ENCODE measurements at regions not wholly inside any gene's neighbourhood (a gene's known extent, or its start where the extent isn't known, plus 50 kb on each side); places are given as distances from the start of the nearest gene placed in this dataset.

DNA sequence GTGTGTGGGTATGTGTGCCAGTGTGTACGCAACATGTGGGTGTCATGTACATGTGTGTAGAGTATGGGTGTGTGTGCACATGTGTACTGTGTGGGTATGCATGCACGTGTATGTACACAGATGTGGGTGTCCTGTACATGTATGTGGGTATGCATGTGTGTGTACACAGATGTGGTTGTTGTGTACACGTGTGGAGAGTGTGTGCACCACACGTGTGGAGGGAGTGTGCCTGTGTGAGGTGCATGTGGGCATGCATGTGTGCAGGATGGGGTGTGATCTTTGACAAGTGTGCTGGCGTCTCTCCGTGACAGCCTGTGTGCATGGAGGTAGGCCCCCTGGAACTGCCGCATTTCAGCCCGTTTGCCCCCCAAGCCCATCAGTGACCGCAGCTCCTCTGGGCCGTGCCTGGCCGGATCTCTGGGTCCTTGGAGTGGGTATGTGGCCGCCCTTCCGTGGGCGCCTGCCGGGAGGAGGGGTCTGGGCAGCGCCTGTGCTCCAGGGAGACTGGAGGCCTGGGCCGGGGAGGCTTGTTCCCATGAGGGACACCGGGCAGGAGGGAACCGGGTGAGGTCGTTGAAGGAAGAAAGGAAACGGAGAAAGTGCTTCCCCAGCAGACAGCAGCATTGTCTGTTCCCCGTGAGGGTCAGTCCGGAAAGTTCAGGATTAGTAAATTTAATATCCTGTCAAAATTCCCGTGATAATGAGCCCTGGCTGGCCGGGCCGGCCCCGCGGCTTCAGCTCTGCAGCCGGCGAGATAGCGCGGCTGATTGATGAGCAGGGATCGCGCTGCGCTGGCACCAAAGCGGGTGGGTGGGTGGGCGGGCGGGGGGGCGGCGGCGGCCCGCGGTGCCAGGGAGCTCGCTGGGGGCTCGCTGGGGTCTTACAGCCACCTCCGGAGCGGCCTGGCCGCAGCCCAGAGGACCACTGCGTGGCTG, 91.1 kb upstream of the SOX1 start:
- H3K27me3 ChIP-seq (ENCODE audit: insufficient read depth, low read length): peaks cover 30% of the 10 kb centered on the region
- no peak overlapping the region for H3K27ac ChIP-seq (ENCODE audit: low read depth, low read length)
- peaks cover 18% of the 10 kb centered on the region for H3K4me1 ChIP-seq (ENCODE audit: insufficient read depth, low read length)
- H3K9ac ChIP-seq (ENCODE audit: low read depth, low read length): no peak overlapping the region
- WGBS: 95% methylated on average over 48 of the region's 49 CpGs
- no peaks in the 10 kb centered on the region for H3K9me3 ChIP-seq (ENCODE audit: insufficient read depth, low read depth, low read length)
- H3K36me3 ChIP-seq (ENCODE audit: insufficient read depth, low read length): no peaks in the 10 kb centered on the region
- H3K4me3 ChIP-seq (ENCODE audit: low read length): no peak overlapping the region

DNA sequence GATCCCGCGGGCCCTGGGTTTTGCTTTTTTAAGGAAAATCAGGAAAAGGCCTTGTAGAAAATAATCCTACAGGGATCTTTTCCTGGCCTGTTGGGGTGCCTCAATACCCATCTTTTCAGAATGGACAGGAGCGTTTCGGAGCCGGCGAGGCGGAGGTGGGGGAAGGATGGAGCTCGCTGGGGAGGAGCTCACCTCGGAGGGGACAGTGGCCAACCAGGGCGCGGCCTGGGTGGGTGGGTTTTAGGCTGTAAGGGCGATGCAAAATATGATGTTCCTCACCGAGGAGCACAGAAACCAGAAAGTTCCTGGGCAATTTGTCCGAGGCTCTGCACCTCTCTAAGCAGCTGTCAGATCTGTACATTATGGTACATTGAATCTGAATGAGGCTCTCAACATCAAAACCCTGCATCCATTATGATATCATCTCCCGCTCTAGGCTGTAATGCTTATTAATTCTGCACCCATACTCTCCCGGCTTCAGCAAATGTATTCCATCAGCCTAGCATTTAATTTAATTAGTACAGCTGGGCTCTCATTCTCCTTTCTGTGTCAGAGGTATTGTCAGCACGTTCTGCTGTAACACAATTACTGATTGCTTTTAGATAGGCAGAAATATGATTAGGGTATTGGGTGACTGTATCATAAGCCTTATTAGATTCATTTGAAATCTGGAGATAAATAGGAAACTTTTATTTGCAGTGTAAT, 90.3 kb upstream of the SOX1 start:
- Histone ChIP-seq H3K27me3 (ENCODE audit: insufficient read depth, low read length) (peaks cover 28% of the 10 kb centered on the region), H3K9ac (ENCODE audit: low read depth, low read length) (no peak overlapping the region)
- WGBS: 94% methylated on average over 17 of the region's 17 CpGs

DNA sequence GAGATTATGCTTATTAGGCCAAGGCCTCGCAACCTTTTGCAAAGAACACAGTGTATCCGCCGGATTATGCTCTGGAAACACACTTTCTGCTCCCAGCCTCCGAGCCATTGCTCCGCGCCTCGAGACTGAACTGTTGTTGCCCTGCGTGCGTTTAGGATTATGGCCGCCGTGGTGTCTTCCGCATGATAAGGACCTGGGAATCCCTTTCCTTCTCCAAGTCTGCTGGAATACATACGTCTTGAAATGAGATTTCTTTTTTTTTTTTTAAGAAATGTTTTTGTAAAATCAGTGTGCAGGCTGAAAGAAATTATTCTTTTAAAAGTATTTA, 89.8 kb upstream of the SOX1 start:
- H3K27me3 ChIP-seq (ENCODE audit: insufficient read depth, low read length): peaks cover 22% of the 10 kb centered on the region
- no peak overlapping the region for H3K4me3 ChIP-seq (ENCODE audit: low read length)
- H3K9me3 ChIP-seq (ENCODE audit: insufficient read depth, low read depth, low read length): no peaks in the 10 kb centered on the region
- WGBS: 95% methylated on average over 13 of the region's 13 CpGs
- no peaks in the 10 kb centered on the region for H3K36me3 ChIP-seq (ENCODE audit: insufficient read depth, low read length)
- H3K4me1 ChIP-seq (ENCODE audit: insufficient read depth, low read length): peaks cover 15% of the 10 kb centered on the region
- no peak overlapping the region for H3K27ac ChIP-seq (ENCODE audit: low read depth, low read length)
- H3K9ac ChIP-seq (ENCODE audit: low read depth, low read length): no peak overlapping the region

More for the DNA sequence above, 90.3 kb upstream of the SOX1 start:
- Histone ChIP-seq H3K4me3 (ENCODE audit: low read length) (no peak overlapping the region), H3K9me3 (ENCODE audit: insufficient read depth, low read depth, low read length) (no peaks in the 10 kb centered on the region), H3K36me3 (ENCODE audit: insufficient read depth, low read length) (no peaks in the 10 kb centered on the region), H3K27ac (ENCODE audit: low read depth, low read length) (no peak overlapping the region), H3K4me1 (ENCODE audit: insufficient read depth, low read length) (peaks cover 18% of the 10 kb centered on the region)

DNA sequence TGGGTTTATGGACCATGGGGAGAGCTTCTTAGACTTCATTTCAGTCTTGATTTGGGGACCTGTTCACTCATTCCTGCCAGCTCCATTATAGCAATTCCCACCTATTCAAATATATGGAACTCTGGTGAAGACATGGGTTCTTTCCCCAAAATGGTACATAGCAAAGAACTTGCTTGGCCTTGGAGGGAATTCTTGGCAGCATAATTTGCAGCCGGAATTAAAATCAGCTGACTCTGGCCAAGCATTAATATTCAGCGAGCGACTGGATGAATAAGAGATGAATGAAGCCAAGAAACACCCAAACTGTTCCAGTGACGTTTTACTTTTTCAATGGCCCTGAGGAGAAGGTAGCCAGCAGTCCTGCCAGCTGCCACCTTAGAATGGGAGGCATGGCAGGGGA, 88.4 kb upstream of the SOX1 start:
- H3K27ac ChIP-seq (ENCODE audit: low read depth, low read length): no peak overlapping the region
- WGBS: 71% methylated on average over 4 of the region's 4 CpGs
- peaks cover 8% of the 10 kb centered on the region for H3K27me3 ChIP-seq (ENCODE audit: insufficient read depth, low read length)
- no peaks in the 10 kb centered on the region for H3K9me3 ChIP-seq (ENCODE audit: insufficient read depth, low read depth, low read length)
- H3K9ac ChIP-seq (ENCODE audit: low read depth, low read length): no peak overlapping the region
- no peak overlapping the region for H3K4me3 ChIP-seq (ENCODE audit: low read length)
- no peaks in the 10 kb centered on the region for H3K36me3 ChIP-seq (ENCODE audit: insufficient read depth, low read length)
- peaks cover 6% of the 10 kb centered on the region; the same call in 1 of the 2 replicates for H3K4me1 ChIP-seq (ENCODE audit: insufficient read depth, low read length)

DNA sequence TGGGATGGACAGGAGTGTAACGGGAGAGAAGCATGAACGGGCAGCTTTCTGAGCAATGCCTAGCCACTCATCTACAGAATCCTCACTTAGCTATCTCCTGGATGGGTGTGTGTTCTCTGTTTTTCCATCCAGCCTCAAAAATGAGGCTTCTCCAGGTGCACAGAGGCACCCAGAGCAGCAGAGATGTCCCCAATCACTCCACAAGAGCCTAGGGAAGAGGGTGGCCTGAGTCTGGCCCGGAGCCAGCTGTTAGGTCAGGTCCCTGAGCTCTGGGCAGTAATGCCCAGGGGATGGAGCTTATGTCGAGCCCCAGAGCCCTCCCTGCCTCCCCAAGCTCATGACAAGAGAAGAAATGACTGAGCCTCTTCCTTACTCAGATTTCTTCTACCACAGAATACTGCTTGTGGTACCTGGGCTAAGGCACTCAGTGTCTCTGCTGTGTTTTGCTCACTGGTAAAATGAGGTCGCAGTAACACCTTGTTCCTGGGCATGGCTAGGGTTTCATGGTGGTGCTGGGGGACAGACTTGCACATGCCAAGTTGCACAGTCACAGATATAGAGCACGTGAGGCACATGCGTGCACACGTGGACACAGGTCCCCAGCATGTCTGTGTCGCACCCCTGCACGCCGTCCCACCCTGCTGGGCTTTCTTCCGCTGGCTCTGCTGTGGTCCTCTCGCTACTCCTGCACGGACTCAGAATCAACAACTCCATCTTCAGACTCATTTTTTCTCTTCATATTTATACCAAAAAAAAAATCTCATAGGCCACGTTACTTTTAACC, 86.6 kb upstream of the SOX1 start:
- Histone ChIP-seq H3K27ac (ENCODE audit: low read depth, low read length) (no peak overlapping the region), H3K36me3 (ENCODE audit: insufficient read depth, low read length) (no peaks in the 10 kb centered on the region), H3K9ac (ENCODE audit: low read depth, low read length) (no peak overlapping the region), H3K27me3 (ENCODE audit: insufficient read depth, low read length) (no peaks in the 10 kb centered on the region), H3K9me3 (ENCODE audit: insufficient read depth, low read depth, low read length) (0 out of 2 replicates have a peak, but pooled peaks cover 5% of the 10 kb centered on the region), H3K4me3 (ENCODE audit: low read length) (no peak overlapping the region), H3K4me1 (ENCODE audit: insufficient read depth, low read length) (no peaks in the 10 kb centered on the region)
- WGBS: 93% methylated on average over 15 of the region's 15 CpGs

DNA sequence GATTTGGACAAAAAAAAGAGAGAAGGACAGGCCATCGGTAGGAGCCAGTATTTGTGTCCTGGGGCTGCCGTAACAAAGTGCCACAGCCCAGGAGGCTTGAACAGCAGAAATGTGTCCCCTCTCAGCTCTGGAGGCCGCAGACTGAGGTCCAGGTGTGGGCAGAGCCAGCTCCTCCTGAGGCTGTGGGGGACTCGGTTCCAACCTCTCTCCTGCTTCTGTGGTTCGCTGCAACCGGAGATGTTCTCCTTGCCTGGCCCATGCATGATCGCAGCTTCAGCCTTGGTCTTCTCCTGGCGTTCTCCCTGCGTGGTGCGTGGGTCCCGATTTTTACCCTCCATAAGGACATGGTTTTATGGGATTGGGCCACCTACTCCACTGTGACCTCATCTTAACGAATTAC, 85.9 kb upstream of the SOX1 start:
- Histone ChIP-seq H3K27ac (ENCODE audit: low read depth, low read length) (no peak overlapping the region), H3K9me3 (ENCODE audit: insufficient read depth, low read depth, low read length) (0 out of 2 replicates have a peak, but pooled peaks cover 5% of the 10 kb centered on the region), H3K36me3 (ENCODE audit: insufficient read depth, low read length) (no peaks in the 10 kb centered on the region), H3K9ac (ENCODE audit: low read depth, low read length) (no peak overlapping the region), H3K4me1 (ENCODE audit: insufficient read depth, low read length) (no peaks in the 10 kb centered on the region), H3K27me3 (ENCODE audit: insufficient read depth, low read length) (no peaks in the 10 kb centered on the region), H3K4me3 (ENCODE audit: low read length) (no peak overlapping the region)
- 94% methylated on average over 12 of the region's 12 CpGs for WGBS

DNA sequence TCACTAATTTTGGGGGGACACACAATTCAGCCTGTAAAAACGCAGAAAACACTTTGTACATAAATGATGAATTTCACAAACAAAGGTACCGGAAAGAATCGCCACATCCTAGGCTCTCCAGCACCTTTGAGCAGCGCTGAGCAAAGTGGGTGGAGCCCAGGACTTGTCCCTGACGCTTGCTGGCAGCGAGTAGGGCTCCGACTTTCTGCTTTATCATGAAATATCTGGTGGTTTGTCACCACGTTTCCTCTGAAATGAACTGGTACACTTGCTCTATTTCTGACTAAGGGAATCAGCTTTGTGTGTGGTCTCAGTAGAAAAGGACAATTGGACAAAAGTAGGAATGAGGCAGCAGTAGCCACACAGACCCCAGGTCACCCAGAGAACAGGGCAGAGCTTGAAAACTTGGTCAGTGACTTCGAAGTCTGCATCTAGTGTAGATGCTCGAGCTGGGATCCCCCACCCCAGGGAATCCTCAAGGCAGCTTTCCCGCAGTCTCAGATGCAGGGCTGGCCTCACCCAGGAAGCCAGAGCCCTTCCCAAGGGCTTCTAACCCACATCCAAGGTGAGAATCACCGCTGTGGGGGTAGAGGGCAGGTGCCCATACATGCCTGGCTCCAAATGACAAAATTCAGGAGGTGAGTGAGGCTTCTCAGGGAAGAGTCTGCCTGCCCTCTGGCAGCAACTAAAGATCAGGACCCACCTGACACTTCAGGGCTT, 85.3 kb upstream of the SOX1 start:
- Histone ChIP-seq H3K4me3 (ENCODE audit: low read length) (no peak overlapping the region), H3K9ac (ENCODE audit: low read depth, low read length) (no peak overlapping the region), H3K4me1 (ENCODE audit: insufficient read depth, low read length) (no peaks in the 10 kb centered on the region), H3K9me3 (ENCODE audit: insufficient read depth, low read depth, low read length) (0 out of 2 replicates have a peak, but pooled peaks cover 5% of the 10 kb centered on the region), H3K27ac (ENCODE audit: low read depth, low read length) (no peak overlapping the region), H3K27me3 (ENCODE audit: insufficient read depth, low read length) (no peaks in the 10 kb centered on the region), H3K36me3 (ENCODE audit: insufficient read depth, low read length) (no peaks in the 10 kb centered on the region)
- WGBS: 87% methylated on average over 12 of the region's 12 CpGs

DNA sequence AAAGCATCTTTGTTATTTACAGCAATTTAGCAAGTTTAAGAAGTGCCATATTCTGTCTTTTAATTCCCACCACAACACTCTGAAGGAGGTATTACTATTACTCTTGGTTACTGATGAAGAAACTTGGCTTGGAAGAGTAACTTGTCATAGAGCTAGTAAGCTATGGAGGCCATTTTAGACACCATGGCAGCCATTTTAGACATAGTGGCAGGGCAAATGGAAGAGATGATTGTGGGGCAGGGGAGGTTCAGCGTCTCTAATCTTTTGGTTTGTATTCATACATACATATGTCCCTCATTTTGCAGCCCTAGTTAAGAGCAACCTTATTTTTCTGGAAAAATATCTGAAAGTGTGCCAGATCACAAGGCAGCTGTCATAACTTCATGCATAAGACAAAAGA, 82.6 kb upstream of the SOX1 start:
- no CpG with 5 or more reads among the region's 1 CpG for whole genome bisulfite sequencing
- H3K9me3 ChIP-seq (ENCODE audit: insufficient read depth, low read depth, low read length): peaks cover 8% of the 10 kb centered on the region; the same call in 1 of the 2 replicates
- no peak overlapping the region for H3K9ac ChIP-seq (ENCODE audit: low read depth, low read length)

DNA sequence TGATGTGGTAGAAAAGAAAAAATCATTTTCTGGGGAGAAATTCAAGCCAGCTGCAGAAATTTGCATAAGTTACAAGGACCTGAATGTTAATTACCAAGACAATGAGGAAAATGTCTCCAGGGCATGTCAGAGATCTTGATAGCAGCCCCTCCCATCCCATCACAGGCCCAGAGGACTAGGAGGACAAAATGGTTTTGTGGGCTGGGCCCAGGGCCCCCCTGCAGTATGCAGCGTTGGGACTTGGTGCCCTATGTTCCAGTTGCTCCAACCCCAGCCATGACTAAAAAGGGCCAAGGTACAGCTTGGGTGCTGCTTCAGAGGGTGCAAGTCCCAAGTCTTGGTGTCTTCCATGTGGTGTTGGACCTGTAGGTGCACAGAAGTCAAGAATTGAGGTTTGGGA, 76.6 kb upstream of the SOX1 start:
- Histone ChIP-seq H3K9ac (ENCODE audit: low read depth, low read length) (no peak overlapping the region), H3K27me3 (ENCODE audit: insufficient read depth, low read length) (peaks cover 19% of the 10 kb centered on the region), H3K4me3 (ENCODE audit: low read length) (no peak overlapping the region; the same call in 1 of the 2 replicates), H3K4me1 (ENCODE audit: insufficient read depth, low read length) (no peaks in the 10 kb centered on the region), H3K27ac (ENCODE audit: low read depth, low read length) (no peak overlapping the region), H3K36me3 (ENCODE audit: insufficient read depth, low read length) (no peaks in the 10 kb centered on the region), H3K9me3 (ENCODE audit: insufficient read depth, low read depth, low read length) (peaks cover 33% of the 10 kb centered on the region)
- WGBS: 84% methylated on average over 1 of the region's 1 CpG

More for the DNA sequence above, 82.6 kb upstream of the SOX1 start:
- H3K36me3 ChIP-seq (ENCODE audit: insufficient read depth, low read length): no peaks in the 10 kb centered on the region
- H3K27ac ChIP-seq (ENCODE audit: low read depth, low read length): no peak overlapping the region
- no peaks in the 10 kb centered on the region for H3K27me3 ChIP-seq (ENCODE audit: insufficient read depth, low read length)
- H3K4me3 ChIP-seq (ENCODE audit: low read length): no peak overlapping the region
- H3K4me1 ChIP-seq (ENCODE audit: insufficient read depth, low read length): no peaks in the 10 kb centered on the region

DNA sequence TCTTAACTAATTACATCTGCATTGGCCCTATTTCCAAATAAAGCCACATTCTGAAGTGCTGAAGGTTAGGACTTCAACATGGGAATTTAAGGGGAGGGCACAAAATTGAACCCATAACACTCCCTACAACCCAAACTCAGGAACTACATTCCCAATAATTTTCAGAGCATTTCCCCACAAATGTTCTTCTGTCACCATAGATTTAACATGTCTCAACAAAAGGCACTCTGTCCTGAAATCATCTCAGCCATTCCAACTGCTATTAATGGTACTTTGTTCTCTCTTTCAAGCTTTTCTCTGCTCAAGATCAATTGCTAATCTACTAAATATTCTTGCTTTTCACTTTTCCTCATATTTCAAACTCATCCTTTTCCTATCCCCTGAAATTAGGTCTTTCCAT, 74.0 kb upstream of the SOX1 start:
- no peak overlapping the region for H3K27ac ChIP-seq (ENCODE audit: low read depth, low read length)
- H3K9me3 ChIP-seq (ENCODE audit: insufficient read depth, low read depth, low read length): peaks cover 33% of the 10 kb centered on the region
- H3K27me3 ChIP-seq (ENCODE audit: insufficient read depth, low read length): peaks cover 43% of the 10 kb centered on the region
- no peaks in the 10 kb centered on the region for H3K4me1 ChIP-seq (ENCODE audit: insufficient read depth, low read length)
- no peak overlapping the region for H3K9ac ChIP-seq (ENCODE audit: low read depth, low read length)
- no peak overlapping the region for H3K4me3 ChIP-seq (ENCODE audit: low read length)
- H3K36me3 ChIP-seq (ENCODE audit: insufficient read depth, low read length): no peaks in the 10 kb centered on the region

All from HUES64 (cell line).